Neural crest cell (in vitro differentiated cells): ENCODE measurements at regions not wholly inside any gene's neighbourhood (a gene's known extent, or its start where the extent isn't known, plus 50 kb on each side); places are given as distances from the start of the nearest gene placed in this dataset.

Experiments
- DNase-seq: peaks from one replicate; pipeline ENCODE4 v3.0.0; 2021; ENCODE audit warnings: low read depth, mixed read lengths, low spot score
- H3K27ac Mint-ChIP-seq: one replicate; pipeline ENCODE4 v1.8.0; 2021; ENCODE audit warnings: mild to moderate bottlenecking, mixed read lengths; ENCODE audit not compliant: unreplicated experiment
- H3K27me3 Mint-ChIP-seq: 2 replicates; pipeline ENCODE4 v1.8.0; 2021; ENCODE audit warnings: low read depth, mild to moderate bottlenecking, mixed read lengths
- H3K36me3 Mint-ChIP-seq: 2 replicates; pipeline ENCODE4 v1.8.0; 2021; ENCODE audit warnings: low read depth, mild to moderate bottlenecking, mixed read lengths
- H3K4me1 Mint-ChIP-seq: 2 replicates; pipeline ENCODE4 v1.8.0; 2021; ENCODE audit warnings: mixed read lengths
- H3K4me3 Mint-ChIP-seq: one replicate; pipeline ENCODE4 v1.8.0; 2021; ENCODE audit warnings: mild to moderate bottlenecking, mixed read lengths
- H3K9me3 Mint-ChIP-seq: 2 replicates; pipeline ENCODE4 v1.8.0; 2021; ENCODE audit warnings: mixed read lengths
- TF ChIP-seq, protein P1 (sequence below): fragments of 200-600 bp; sonication (generic); conservative IDR thresholded peaks from 2 replicates; pipeline ENCODE4 v1.5.0; 2021; ENCODE audit warnings: antibody characterized with exemption, mild to moderate bottlenecking

DNA sequence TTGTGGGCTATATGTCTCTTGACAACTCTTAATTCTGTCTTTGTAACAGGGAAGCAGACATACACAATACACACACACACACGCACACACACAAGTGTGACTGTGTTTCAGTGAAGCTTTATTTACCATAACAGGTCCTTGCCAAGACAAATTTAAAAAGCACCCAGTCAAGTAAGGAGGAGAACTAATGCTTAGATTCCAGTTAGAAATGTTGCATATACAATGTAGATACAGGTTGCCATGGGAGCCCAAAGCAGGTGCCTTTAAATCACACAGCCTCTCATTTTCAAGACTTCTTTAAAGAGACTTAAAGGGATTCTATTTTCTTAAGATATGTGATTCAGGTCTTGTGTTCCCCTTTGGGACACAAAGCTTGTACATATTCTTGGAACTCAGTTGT is 1551.9 kb downstream of the EFNB2 start:
- H3K27me3 Mint-ChIP-seq, result no peaks in the 10 kb centered on the region
- no peak for DNase-seq
- TF ChIP-seq, protein P1, sequence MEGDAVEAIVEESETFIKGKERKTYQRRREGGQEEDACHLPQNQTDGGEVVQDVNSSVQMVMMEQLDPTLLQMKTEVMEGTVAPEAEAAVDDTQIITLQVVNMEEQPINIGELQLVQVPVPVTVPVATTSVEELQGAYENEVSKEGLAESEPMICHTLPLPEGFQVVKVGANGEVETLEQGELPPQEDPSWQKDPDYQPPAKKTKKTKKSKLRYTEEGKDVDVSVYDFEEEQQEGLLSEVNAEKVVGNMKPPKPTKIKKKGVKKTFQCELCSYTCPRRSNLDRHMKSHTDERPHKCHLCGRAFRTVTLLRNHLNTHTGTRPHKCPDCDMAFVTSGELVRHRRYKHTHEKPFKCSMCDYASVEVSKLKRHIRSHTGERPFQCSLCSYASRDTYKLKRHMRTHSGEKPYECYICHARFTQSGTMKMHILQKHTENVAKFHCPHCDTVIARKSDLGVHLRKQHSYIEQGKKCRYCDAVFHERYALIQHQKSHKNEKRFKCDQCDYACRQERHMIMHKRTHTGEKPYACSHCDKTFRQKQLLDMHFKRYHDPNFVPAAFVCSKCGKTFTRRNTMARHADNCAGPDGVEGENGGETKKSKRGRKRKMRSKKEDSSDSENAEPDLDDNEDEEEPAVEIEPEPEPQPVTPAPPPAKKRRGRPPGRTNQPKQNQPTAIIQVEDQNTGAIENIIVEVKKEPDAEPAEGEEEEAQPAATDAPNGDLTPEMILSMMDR, result no peak
- H3K9me3 Mint-ChIP-seq, result no peaks in the 10 kb centered on the region
- no peak overlapping the region for H3K4me3 Mint-ChIP-seq
- no peaks in the 10 kb centered on the region for H3K36me3 Mint-ChIP-seq
- H3K4me1 Mint-ChIP-seq, result peaks cover 8% of the 10 kb centered on the region
- no peak overlapping the region for H3K27ac Mint-ChIP-seq

DNA sequence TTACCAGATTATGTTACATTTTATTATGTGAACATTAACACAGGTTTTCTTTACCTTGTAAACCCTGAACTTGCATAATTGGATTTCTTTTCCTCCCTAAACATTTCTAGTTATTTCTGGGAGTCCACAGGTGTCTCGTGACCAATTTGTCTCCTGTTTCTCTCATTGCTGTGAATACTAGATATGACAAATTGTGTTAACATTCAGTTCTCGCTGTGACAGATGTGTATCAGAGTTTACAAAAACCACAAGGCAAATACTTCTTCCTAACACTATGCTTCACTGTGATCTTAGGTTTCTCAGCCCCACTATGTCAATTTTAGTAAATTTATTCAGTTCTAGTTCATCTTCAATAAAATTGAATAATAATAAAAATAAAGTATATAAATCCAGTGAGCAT is 1554.9 kb downstream of the EFNB2 start:
- no peaks in the 10 kb centered on the region for H3K9me3 Mint-ChIP-seq
- no peaks in the 10 kb centered on the region for H3K36me3 Mint-ChIP-seq

DNA sequence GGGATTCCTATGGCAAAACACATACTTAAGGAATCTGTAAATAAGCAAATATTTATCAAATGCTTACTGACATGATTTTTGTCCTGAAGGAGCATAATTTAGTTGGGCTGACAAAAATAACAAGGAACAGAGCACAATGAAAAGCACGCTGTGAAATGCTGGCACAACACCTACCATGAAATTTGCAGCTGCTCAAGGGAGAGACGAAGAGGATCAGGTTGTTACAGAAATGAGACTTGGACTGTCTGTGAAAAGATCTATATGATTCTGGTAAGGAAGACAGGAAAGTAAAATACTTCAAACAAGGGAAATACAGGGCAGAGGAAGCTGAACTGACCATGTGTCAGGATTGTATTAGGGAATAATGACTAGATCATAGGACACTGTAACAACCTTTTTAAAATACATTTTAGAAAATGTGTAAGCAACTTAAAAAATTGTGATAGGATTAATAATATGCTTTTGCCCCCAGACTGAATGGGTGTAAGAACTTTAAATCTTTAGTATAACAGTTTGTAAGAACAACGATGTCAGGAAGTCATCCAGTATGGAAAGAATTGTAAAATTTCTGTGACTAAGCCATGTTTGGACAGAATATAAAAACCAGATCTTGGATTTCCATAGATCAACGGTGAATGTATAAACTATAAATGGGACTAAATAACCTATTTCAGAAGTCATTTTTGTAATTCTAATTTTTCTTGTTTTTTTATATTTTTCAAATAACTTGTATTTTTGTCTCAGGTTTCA is 1556.0 kb downstream of the EFNB2 start:
- Mint-ChIP-seq H3K27me3 (no peaks in the 10 kb centered on the region), H3K9me3 (peaks cover 4% of the 10 kb centered on the region), H3K27ac (no peak overlapping the region), H3K4me1 (peaks cover 5% of the 10 kb centered on the region), H3K36me3 (no peaks in the 10 kb centered on the region), H3K4me3 (no peak overlapping the region)
- TF ChIP-seq, protein P1, result no peak
- DNase-seq, result no peak

More for the DNA sequence above, 1554.9 kb downstream of the EFNB2 start:
- no peak for DNase-seq
- TF ChIP-seq, protein P1, result no peak
- Mint-ChIP-seq H3K27ac (no peak overlapping the region), H3K4me1 (peaks cover 8% of the 10 kb centered on the region), H3K4me3 (no peak overlapping the region), H3K27me3 (no peaks in the 10 kb centered on the region)

DNA sequence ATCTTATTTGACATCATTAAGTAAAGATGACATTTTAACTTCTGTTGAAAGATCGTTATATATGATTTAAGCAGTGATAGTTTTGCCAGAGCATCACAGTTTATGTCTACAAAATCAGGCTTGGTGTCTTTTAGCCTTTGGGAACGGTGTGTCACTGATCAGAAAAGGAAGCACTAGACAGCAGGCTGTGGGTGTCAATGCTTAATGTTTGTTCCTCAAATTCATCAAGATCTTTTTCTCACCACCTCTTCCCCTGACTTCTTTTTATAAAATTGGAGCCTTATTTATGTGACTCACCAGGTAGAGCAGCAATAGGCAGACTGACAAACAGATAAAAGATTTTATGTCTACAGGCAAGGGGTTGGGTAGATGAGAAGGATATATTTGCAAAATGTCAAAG is 1558.5 kb downstream of the EFNB2 start:
- no peak overlapping the region for H3K27ac Mint-ChIP-seq
- H3K27me3 Mint-ChIP-seq, result no peaks in the 10 kb centered on the region
- no peaks in the 10 kb centered on the region for H3K4me1 Mint-ChIP-seq
- H3K4me3 Mint-ChIP-seq, result no peak overlapping the region
- TF ChIP-seq, protein P1, result no peak
- no peak for DNase-seq
- H3K36me3 Mint-ChIP-seq, result no peaks in the 10 kb centered on the region
- H3K9me3 Mint-ChIP-seq, result peaks cover 4% of the 10 kb centered on the region

DNA sequence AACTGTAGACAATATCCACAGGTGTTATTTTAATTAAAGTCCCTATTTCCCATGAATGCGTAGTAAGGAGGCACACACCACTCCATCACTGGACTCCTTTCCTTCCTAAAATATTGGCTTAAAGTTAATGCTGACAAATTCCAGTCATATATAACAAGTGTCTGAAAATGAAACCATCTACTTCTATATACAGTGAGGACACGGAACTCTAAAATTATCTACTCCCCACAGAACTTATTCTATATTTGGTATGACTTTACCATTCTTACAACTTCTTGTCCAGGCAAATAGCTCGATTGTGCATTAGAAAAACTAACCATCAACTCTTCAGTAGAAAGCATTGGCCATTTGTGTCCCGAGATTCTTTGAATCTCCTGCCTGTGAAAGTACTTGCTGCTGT is 1560.2 kb downstream of the EFNB2 start:
- Mint-ChIP-seq H3K36me3 (no peaks in the 10 kb centered on the region), H3K27me3 (no peaks in the 10 kb centered on the region), H3K4me3 (no peak overlapping the region), H3K4me1 (no peaks in the 10 kb centered on the region), H3K27ac (no peak overlapping the region), H3K9me3 (peaks cover 4% of the 10 kb centered on the region)
- DNase-seq, result no peak
- TF ChIP-seq, protein P1, result no peak
